Upper lobe of left lung (tissue), 4 donors: ENCODE measurements at regions not wholly inside any gene's neighbourhood (a gene's known extent, or its start where the extent isn't known, plus 50 kb on each side); places are given as distances from the start of the nearest gene placed in this dataset.

ENCODE experiments used
- EP300 ChIP-seq, 4 donors: sonication (generic); formaldehyde crosslinking; IDR thresholded peaks; one replicate each; pipeline ENCODE4 v1.5.1; 2017; ENCODE audit warnings: antibody characterized with exemption in 4 of 4, control low read depth in 2 of 4
- POLR2A ChIP-seq, 4 donors: fragments of 450-650 bp; IDR thresholded peaks; one replicate each; pipeline ENCODE4 v1.5.1; 2016 to 2017; ENCODE audit warnings: antibody characterized with exemption in 4 of 4, mild to moderate bottlenecking in 2 of 4
- POLR2AphosphoS5 ChIP-seq, 2 donors: sonication (generic); formaldehyde crosslinking; IDR thresholded peaks; one replicate each; pipeline ENCODE4 v1.5.1; 2017; ENCODE audit warnings: antibody characterized with exemption in 2 of 2

- TF ChIP-seq POLR2A (IDR thresholded peaks at IDR 0.05) (no peak), EP300 (IDR thresholded peaks at IDR 0.05) (no peak), POLR2AphosphoS5 (IDR thresholded peaks at IDR 0.05) (no peak)
Observed at GRCh38 chr12:4213471-4213870, 60.1 kb upstream of the CCND2 start.
